ENCODE measurements at regions not wholly inside any gene's neighbourhood (a gene's known extent, or its start where the extent isn't known, plus 50 kb on each side); places are given as distances from the start of the nearest gene placed in this dataset.
A peak's percentile ranks its signal among the peaks of the same experiment; 100 is the strongest.

DNA sequence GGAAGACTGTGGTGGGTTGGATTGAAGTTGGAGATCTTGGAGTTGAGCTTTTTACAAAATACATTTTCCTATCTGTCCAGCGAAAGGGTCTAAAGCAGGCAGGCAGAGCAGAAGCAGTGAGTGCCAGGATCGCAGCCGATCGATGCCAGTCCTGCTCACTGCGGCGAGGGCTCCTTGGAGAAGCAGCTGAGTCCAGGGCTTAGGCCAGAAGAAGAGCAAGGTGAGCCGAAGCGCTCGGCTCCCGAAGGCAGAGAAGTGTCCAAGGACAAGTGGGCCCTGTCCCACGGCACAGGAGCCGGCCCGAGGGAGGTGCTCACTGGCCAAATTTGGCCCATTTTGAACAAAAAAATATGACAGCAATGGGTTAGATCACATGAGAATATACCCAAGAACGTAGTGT is 637.8 kb downstream of the BRD1 start:
- Histone ChIP-seq H3K4me3 (ENCODE audit: low read depth, low read length) (no peak overlapping the region), H3K27ac (ENCODE audit: extremely low read depth, low read depth, low read length) (no peak overlapping the region), H3K36me3 (ENCODE audit: control insufficient read depth in 2 of 2, insufficient read depth in 1 of 2, low read length in 2 of 2) (no peaks in the 10 kb centered on the region), H3K9me3 (ENCODE audit: control insufficient read depth, insufficient read depth, low read depth, low read length) (no peaks in the 10 kb centered on the region), H3K4me1 (ENCODE audit: control insufficient read depth, insufficient read depth, low read length) (no peaks in the 10 kb centered on the region)
- POLR2A ChIA-PET: no interaction called here
- no peak for TF ChIP-seq ZNF140 (tag by site-specific recombination; IDR thresholded peaks at IDR 0.05)
- no peak for TF ChIP-seq ZNF341 (tag by site-specific recombination; IDR thresholded peaks at IDR 0.05; ENCODE audit: low read depth)
- CTCF ChIA-PET: no interaction called here

DNA sequence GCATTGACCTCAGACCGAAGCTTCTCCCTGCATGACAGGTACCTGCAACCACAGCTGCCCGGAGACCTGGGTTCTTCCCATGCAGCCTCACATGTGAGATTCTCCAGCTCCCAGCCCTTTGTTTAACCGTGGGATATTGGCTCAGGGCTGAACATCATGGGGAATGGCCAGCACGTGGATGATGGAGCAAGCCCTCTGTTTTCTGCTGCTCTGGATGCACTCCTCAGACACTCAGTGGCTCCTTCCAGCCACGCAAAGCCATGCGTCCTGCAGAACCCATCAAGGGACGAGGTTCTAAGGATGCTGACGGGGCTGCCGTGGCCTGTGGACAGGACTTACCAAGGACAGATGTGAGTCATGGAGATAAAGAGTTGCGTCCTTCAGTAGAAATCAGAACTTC is 639.1 kb downstream of the BRD1 start:
- no peaks in the 10 kb centered on the region for H3K9me3 ChIP-seq (ENCODE audit: control insufficient read depth, insufficient read depth, low read depth, low read length)
- POLR2A ChIA-PET: no interaction called here
- H3K36me3 ChIP-seq (ENCODE audit: control insufficient read depth in 2 of 2, insufficient read depth in 1 of 2, low read length in 2 of 2): no peaks in the 10 kb centered on the region
- H3K4me1 ChIP-seq (ENCODE audit: control insufficient read depth, insufficient read depth, low read length): no peaks in the 10 kb centered on the region
- H3K27ac ChIP-seq (ENCODE audit: extremely low read depth, low read depth, low read length): no peak overlapping the region
- no peak for TF ChIP-seq ZNF138 (tag by site-specific recombination; IDR thresholded peaks at IDR 0.05; ENCODE audit: borderline replicate concordance)
- no peak for TF ChIP-seq ZBTB7A (tag by site-specific recombination; IDR thresholded peaks at IDR 0.05; ENCODE audit: low read depth)
- TF ChIP-seq ZNF677 (tag by site-specific recombination; IDR thresholded peaks at IDR 0.05): no peak
- CTCF ChIA-PET: no interaction called here
- no peak overlapping the region for H3K4me3 ChIP-seq (ENCODE audit: low read depth, low read length)

GRCh38 chr22:49188091-49188490 is 639.6 kb downstream of the BRD1 start:
- Histone ChIP-seq H3K27ac (ENCODE audit: extremely low read depth, low read depth, low read length) (no peak overlapping the region), H3K36me3 (ENCODE audit: control insufficient read depth in 2 of 2, insufficient read depth in 1 of 2, low read length in 2 of 2) (no peaks in the 10 kb centered on the region), H3K4me1 (ENCODE audit: control insufficient read depth, insufficient read depth, low read length) (no peaks in the 10 kb centered on the region), H3K9me3 (ENCODE audit: control insufficient read depth, insufficient read depth, low read depth, low read length) (no peaks in the 10 kb centered on the region), H3K4me3 (ENCODE audit: low read depth, low read length) (no peak overlapping the region)
- CTCF ChIA-PET: no interaction called here
- no peak for TF ChIP-seq ZNF513 (tag by site-specific recombination; IDR thresholded peaks at IDR 0.05)
- TF ChIP-seq ZNF341 (tag by site-specific recombination; IDR thresholded peaks at IDR 0.05; ENCODE audit: low read depth): no peak
- TF ChIP-seq ZNF248 (tag by site-specific recombination; IDR thresholded peaks at IDR 0.05): no peak
- TF ChIP-seq ZNF169 (tag by site-specific recombination; IDR thresholded peaks at IDR 0.05): no peak
- peak; percentile 98 for TF ChIP-seq EGR2 (tag by site-specific recombination; IDR thresholded peaks at IDR 0.05; ENCODE audit: low read depth)
- no peak for TF ChIP-seq ZNF610 (tag by site-specific recombination; IDR thresholded peaks at IDR 0.05; ENCODE audit: borderline replicate concordance)
- peak; percentile 97 for TF ChIP-seq ZFHX2 (tag by site-specific recombination; conservative IDR thresholded peaks at IDR 0.05)
- no peak for TF ChIP-seq ZNF138 (tag by site-specific recombination; IDR thresholded peaks at IDR 0.05; ENCODE audit: borderline replicate concordance)
- no peak for TF ChIP-seq ZBTB20 (tag by site-specific recombination; IDR thresholded peaks at IDR 0.05)
- POLR2A ChIA-PET: no interaction called here

DNA sequence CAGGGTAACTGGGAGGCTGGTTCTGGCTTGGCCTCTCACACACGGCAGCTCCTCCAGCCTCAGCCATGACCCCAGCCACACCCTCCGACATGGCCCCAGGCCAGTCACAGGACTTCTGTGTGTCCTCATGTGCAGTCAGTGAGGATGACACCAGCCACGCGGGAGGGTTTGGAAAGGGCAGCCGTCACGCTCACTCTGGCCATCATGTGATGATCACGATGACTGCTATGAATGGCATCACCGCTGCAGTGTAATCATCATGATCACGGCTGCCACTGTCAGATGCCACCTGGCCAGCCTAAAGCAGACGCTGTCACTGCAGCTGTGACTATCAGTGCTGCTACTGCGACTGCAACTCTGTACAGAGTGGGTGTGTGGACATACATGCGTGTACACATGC is 640.9 kb downstream of the BRD1 start:
- ChIA-PET POLR2A (no interaction called here), CTCF (no interaction called here)
- TF ChIP-seq ZSCAN4 (tag by site-specific recombination; IDR thresholded peaks at IDR 0.05) (no peak), ZNF10 (tag by site-specific recombination; IDR thresholded peaks at IDR 0.05) (no peak), ZNF521 (tag by site-specific recombination; IDR thresholded peaks at IDR 0.05) (no peak)
- Histone ChIP-seq H3K36me3 (ENCODE audit: control insufficient read depth in 2 of 2, insufficient read depth in 1 of 2, low read length in 2 of 2) (no peaks in the 10 kb centered on the region), H3K4me3 (ENCODE audit: low read depth, low read length) (no peak overlapping the region), H3K27ac (ENCODE audit: extremely low read depth, low read depth, low read length) (no peak overlapping the region), H3K9me3 (ENCODE audit: control insufficient read depth, insufficient read depth, low read depth, low read length) (no peaks in the 10 kb centered on the region), H3K4me1 (ENCODE audit: control insufficient read depth, insufficient read depth, low read length) (no peaks in the 10 kb centered on the region)
